ENCODE measurements at regions not wholly inside any gene's neighbourhood (a gene's known extent, or its start where the extent isn't known, plus 50 kb on each side); places are given as distances from the start of the nearest gene placed in this dataset.

DNA sequence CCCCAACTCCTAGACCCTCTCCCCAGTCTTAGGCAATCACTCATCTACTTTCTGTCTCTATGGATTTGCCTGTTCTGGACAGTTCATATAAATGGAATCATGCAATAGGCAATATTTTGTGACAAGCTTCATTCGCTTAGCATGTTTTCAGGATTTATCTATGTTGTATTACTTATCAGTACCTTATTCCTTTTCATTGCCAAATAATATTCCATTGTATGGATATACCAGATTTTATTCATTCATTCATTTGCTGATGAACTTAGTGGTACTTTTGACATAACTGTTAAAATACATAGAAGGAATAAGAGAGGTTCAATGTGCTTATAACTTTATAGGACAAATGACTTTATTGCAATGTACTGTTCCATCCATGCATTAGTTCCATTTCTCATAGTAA is 231.0 kb downstream of the SNX10 start:
- no peak overlapping the region for H3K27ac Mint-ChIP-seq
- H3K27me3 Mint-ChIP-seq = peaks cover 37% of the 10 kb centered on the region
- H3K4me1 Mint-ChIP-seq = no peaks in the 10 kb centered on the region
- no peaks in the 10 kb centered on the region for H3K36me3 Mint-ChIP-seq (ENCODE audit: low read depth)
- no peaks in the 10 kb centered on the region for H3K9me3 ChIP-seq (ENCODE audit: control insufficient read depth, low read length, poor library complexity, severe bottlenecking)
- no peak overlapping the region for H3K4me3 Mint-ChIP-seq
- no peak for ATAC-seq
- DNase-seq = no peak

DNA sequence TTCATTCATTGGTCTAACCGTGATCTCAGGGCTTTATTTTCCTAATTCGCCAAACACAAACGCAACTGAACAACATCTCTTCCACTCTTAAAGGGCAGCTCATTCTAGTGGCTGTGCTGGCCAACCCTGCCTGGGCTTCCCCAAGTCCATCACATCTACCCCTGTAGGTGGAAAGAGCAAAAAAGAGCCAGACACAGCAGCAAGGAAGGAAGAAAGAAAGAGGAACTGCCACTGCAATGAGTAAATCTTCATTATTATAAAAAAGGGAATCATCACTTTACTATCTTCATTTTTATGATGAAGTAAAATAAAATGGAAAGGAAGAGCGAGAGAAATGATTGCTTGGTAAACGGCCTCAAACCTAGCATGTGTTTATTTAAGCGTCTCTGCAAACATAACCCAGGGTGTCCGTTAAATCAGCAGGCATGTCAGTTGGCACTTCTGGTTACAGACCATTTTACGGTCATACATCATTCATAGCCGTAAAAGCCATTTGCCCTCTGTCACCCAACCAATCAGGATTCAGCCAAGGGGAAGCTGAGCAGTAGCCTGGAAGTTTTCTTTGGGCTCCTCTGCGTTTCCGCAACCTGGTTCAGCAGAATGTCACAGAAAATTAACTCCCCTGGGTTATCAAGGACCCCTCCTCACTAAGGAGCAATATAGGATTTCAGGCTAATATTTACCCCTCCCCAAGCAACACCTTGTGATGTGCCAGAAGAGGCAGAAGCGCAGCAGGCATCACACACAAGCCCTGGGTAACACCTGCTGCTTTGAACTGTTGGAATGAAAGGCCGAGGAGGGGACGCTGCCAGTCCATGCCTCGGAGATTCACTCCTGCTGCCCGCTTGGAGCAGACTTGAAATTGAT is 234.0 kb downstream of the SNX10 start:
- DNase-seq (no peak), ATAC-seq (no peak)
- no peaks in the 10 kb centered on the region for H3K4me1 Mint-ChIP-seq
- H3K9me3 ChIP-seq (ENCODE audit: control insufficient read depth, low read length, poor library complexity, severe bottlenecking) = no peaks in the 10 kb centered on the region
- peaks cover 24% of the 10 kb centered on the region for H3K27me3 Mint-ChIP-seq
- H3K4me3 Mint-ChIP-seq = no peak overlapping the region
- no peak overlapping the region for H3K27ac Mint-ChIP-seq
- no peaks in the 10 kb centered on the region for H3K36me3 Mint-ChIP-seq (ENCODE audit: low read depth)

DNA sequence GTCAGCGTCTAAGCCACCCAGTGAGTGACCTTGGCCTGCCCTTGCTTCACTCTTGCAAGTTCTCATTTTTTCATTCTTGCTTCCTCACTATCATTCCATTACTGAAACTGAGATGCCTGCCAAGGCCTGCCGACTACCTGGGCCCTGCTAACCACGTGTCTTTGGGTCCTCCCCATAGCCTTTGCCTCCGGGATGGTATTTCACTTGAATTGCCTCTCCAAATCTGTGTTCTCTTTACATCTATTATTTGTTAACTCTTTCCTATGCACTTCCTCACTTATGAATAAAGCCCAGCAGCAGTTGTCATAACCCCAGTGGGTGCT is 234.6 kb downstream of the SNX10 start:
- Mint-ChIP-seq H3K36me3 (ENCODE audit: low read depth) (no peaks in the 10 kb centered on the region), H3K27me3 (peaks cover 27% of the 10 kb centered on the region), H3K27ac (no peak overlapping the region), H3K4me3 (no peak overlapping the region), H3K4me1 (no peaks in the 10 kb centered on the region)
- no peaks in the 10 kb centered on the region for H3K9me3 ChIP-seq (ENCODE audit: control insufficient read depth, low read length, poor library complexity, severe bottlenecking)
- no peak for ATAC-seq
- no peak for DNase-seq

DNA sequence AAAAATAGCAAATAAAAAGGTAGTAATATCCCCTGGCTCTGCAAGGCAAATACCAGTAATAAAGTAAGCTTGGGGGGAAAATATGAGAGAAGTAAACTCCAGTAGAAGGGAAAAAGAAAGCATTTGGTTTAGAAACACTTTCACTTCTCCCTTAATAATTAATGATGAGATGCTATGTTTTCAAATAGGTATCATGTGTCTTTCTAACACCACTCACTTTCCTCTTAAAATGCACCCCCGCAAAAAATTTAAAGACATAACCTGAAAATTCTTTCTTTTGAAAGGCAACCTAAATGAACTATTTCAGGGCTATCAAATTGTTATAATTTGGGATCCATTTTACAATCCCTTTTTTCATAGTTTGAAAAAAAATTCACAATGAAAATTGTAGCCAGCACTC is 240.3 kb downstream of the SNX10 start:
- H3K27me3 Mint-ChIP-seq = peaks cover 82% of the 10 kb centered on the region
- no peaks in the 10 kb centered on the region for H3K36me3 Mint-ChIP-seq (ENCODE audit: low read depth)
- no peaks in the 10 kb centered on the region for H3K4me1 Mint-ChIP-seq
- H3K9me3 ChIP-seq (ENCODE audit: control insufficient read depth, low read length, poor library complexity, severe bottlenecking) = no peaks in the 10 kb centered on the region
- DNase-seq = no peak
- no peak overlapping the region for H3K27ac Mint-ChIP-seq
- no peak overlapping the region for H3K4me3 Mint-ChIP-seq
- ATAC-seq = no peak

DNA sequence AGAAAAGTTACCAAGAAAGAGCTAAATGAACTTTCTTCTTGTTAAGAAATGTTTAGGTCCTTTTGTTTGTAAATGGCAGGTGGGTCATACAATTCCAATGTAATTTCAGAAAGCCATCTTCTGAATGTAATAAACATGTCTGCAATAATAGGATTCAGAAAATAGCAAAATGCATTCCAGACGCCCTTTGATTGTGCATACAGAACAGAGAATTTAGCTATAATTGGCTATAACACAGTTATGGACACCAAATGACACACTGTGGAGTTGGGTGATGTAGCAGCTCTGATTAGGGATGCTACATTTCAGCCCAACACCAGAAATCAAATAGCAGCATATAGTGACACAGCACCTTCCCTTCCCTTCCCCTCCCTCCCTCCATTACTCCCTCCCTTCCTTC is 240.8 kb downstream of the SNX10 start:
- H3K27me3 Mint-ChIP-seq = peaks cover 83% of the 10 kb centered on the region
- no peak overlapping the region for H3K27ac Mint-ChIP-seq
- no peaks in the 10 kb centered on the region for H3K9me3 ChIP-seq (ENCODE audit: control insufficient read depth, low read length, poor library complexity, severe bottlenecking)
- H3K36me3 Mint-ChIP-seq (ENCODE audit: low read depth) = no peaks in the 10 kb centered on the region
- no peaks in the 10 kb centered on the region for H3K4me1 Mint-ChIP-seq
- H3K4me3 Mint-ChIP-seq = no peak overlapping the region
- DNase-seq (no peak), ATAC-seq (no peak)

GRCh38 chr7:26533217-26533616 is 241.6 kb downstream of the SNX10 start:
- no peak for ATAC-seq
- no peaks in the 10 kb centered on the region for H3K36me3 Mint-ChIP-seq (ENCODE audit: low read depth)
- no peak overlapping the region for H3K27ac Mint-ChIP-seq
- peaks cover 2% of the 10 kb centered on the region for H3K4me1 Mint-ChIP-seq
- H3K9me3 ChIP-seq (ENCODE audit: control insufficient read depth, low read length, poor library complexity, severe bottlenecking) = no peaks in the 10 kb centered on the region
- H3K4me3 Mint-ChIP-seq = no peak overlapping the region
- H3K27me3 Mint-ChIP-seq = peaks cover 85% of the 10 kb centered on the region
- DNase-seq = no peak

DNA sequence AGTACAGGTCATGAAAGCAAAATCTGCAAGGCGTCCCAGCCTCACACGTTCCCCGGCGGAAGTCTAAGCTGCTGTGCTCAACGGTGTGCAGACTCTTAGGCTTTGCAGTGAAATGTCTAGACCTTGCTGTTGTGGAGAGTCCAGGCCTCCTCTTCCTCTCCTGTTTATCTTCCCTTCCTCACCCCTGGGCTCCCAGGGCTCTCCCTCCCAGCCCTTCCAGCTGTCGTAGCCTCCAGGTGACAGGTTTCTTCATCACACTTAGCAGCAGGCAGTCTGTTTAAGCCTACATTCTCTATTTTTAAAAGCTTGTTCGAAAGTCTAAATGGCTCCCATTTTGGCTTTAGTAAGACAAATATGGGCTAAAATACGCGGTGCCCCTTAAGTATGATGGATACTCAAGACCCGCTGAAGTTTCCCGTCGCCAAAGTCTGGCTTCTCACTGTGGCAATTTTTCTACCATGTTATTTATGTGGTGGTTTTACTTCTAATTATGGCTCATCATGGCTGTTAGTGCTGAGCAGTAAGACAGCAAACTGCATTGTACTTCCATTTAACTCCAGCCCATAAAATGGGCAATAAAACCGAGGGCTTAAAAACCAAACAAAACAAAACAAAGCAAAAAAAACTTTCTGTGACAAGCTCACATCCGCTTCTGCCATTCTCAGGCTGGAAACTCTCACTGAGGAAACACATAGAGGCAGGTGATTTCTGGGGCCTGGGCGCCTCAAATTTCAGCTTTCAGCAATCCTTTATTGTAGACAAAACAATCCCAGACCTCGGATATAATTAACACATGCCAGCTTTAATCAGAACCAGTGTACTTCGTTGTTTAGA is 243.2 kb downstream of the SNX10 start:
- no peaks in the 10 kb centered on the region for H3K9me3 ChIP-seq (ENCODE audit: control insufficient read depth, low read length, poor library complexity, severe bottlenecking)
- Mint-ChIP-seq H3K4me3 (no peak overlapping the region), H3K27ac (no peak overlapping the region), H3K4me1 (peaks cover 6% of the 10 kb centered on the region), H3K27me3 (peaks cover 94% of the 10 kb centered on the region), H3K36me3 (ENCODE audit: low read depth) (no peaks in the 10 kb centered on the region)
- no peak for DNase-seq
- ATAC-seq = no peak

GRCh38 chr7:26535483-26536007 is 243.9 kb downstream of the SNX10 start:
- no peaks in the 10 kb centered on the region for H3K9me3 ChIP-seq (ENCODE audit: control insufficient read depth, low read length, poor library complexity, severe bottlenecking)
- DNase-seq = no peak
- peaks cover 94% of the 10 kb centered on the region for H3K27me3 Mint-ChIP-seq
- H3K27ac Mint-ChIP-seq = no peak overlapping the region
- no peak overlapping the region for H3K4me3 Mint-ChIP-seq
- H3K36me3 Mint-ChIP-seq (ENCODE audit: low read depth) = no peaks in the 10 kb centered on the region
- ATAC-seq = no peak
- peaks cover 6% of the 10 kb centered on the region for H3K4me1 Mint-ChIP-seq

GRCh38 chr7:26538216-26538615 is 246.6 kb downstream of the SNX10 start:
- no peak overlapping the region for H3K4me3 Mint-ChIP-seq

DNA sequence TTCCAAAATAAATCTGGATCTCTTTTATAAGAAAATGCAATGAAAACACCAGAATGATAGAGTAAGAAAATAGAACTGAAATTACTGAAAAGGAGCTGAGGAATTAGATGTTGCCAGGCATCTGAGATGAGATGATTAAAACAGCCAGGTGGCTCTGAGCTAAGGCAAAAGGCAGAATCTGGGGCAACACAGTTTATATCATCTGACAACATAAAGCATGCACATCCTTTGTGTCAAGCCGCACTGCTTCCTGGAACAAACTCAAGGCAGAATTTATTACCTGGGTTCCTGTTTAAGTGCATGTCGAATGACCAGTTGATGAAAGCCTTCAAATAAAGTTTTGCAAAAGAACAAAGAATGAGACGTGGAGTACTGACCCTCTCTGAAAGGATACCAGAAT is 247.0 kb downstream of the SNX10 start:
- H3K27me3 Mint-ChIP-seq = peaks cover 85% of the 10 kb centered on the region
- no peaks in the 10 kb centered on the region for H3K36me3 Mint-ChIP-seq (ENCODE audit: low read depth)
- no peak overlapping the region for H3K27ac Mint-ChIP-seq
- no peak for DNase-seq
- no peaks in the 10 kb centered on the region for H3K9me3 ChIP-seq (ENCODE audit: control insufficient read depth, low read length, poor library complexity, severe bottlenecking)
- no peak overlapping the region for H3K4me3 Mint-ChIP-seq
- ATAC-seq = no peak
- peaks cover 6% of the 10 kb centered on the region for H3K4me1 Mint-ChIP-seq

More at GRCh38 chr7:26538216-26538615, 246.6 kb downstream of the SNX10 start:
- H3K4me1 Mint-ChIP-seq = peaks cover 6% of the 10 kb centered on the region
- H3K9me3 ChIP-seq (ENCODE audit: control insufficient read depth, low read length, poor library complexity, severe bottlenecking) = no peaks in the 10 kb centered on the region
- ATAC-seq (no peak), DNase-seq (no peak)
- peaks cover 85% of the 10 kb centered on the region for H3K27me3 Mint-ChIP-seq
- H3K27ac Mint-ChIP-seq = no peak overlapping the region
- H3K36me3 Mint-ChIP-seq (ENCODE audit: low read depth) = no peaks in the 10 kb centered on the region

GRCh38 chr7:26543340-26543739 is 251.7 kb downstream of the SNX10 start:
- Mint-ChIP-seq H3K27ac (no peak overlapping the region), H3K27me3 (peaks cover 74% of the 10 kb centered on the region), H3K4me3 (no peak overlapping the region), H3K36me3 (ENCODE audit: low read depth) (peaks cover 2% of the 10 kb centered on the region), H3K4me1 (peaks cover 4% of the 10 kb centered on the region)
- no peak for DNase-seq
- no peak for ATAC-seq
- no peaks in the 10 kb centered on the region for H3K9me3 ChIP-seq (ENCODE audit: control insufficient read depth, low read length, poor library complexity, severe bottlenecking)

DNA sequence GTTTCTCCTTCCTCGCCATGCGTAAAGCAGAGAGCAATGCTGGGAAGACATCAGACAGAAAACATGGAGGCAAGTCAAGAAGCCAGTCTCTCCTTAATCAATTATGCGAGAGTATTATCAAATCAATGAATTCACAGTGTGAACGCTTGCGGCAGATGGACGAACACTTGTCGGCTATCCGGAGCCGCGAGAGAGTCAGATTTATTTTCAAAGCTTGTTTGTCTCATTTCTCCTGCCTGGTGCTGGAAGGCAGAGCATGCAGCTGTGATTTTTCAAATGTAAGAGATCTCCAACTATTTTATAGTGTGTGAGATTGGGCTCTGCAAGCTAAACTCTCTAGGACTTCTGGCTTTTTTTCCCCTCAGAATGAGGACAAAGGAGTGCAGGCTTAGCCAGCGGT is 252.3 kb downstream of the SNX10 start:
- no peaks in the 10 kb centered on the region for H3K9me3 ChIP-seq (ENCODE audit: control insufficient read depth, low read length, poor library complexity, severe bottlenecking)
- Mint-ChIP-seq H3K27ac (no peak overlapping the region), H3K36me3 (ENCODE audit: low read depth) (peaks cover 2% of the 10 kb centered on the region), H3K4me1 (peaks cover 2% of the 10 kb centered on the region), H3K4me3 (no peak overlapping the region), H3K27me3 (peaks cover 74% of the 10 kb centered on the region)
- DNase-seq (no peak), ATAC-seq (no peak)

- H3K9me3 ChIP-seq (ENCODE audit: control insufficient read depth, low read length, poor library complexity, severe bottlenecking) = no peaks in the 10 kb centered on the region
- peaks cover 2% of the 10 kb centered on the region for H3K36me3 Mint-ChIP-seq (ENCODE audit: low read depth)
- no peak for ATAC-seq
- no peak overlapping the region for H3K27ac Mint-ChIP-seq
- no peak overlapping the region for H3K4me3 Mint-ChIP-seq
- H3K27me3 Mint-ChIP-seq = peaks cover 78% of the 10 kb centered on the region
- H3K4me1 Mint-ChIP-seq = peaks cover 2% of the 10 kb centered on the region
- no peak for DNase-seq
These were observed 254.9 kb downstream of the SNX10 start for GRCh38 chr7:26546508-26547053.
